Activated CD8-positive, alpha-beta T cell treated with anti-CD3 and anti-CD28 coated beads for 36 hours (primary cell): ENCODE measurements at regions not wholly inside any gene's neighbourhood (a gene's known extent, or its start where the extent isn't known, plus 50 kb on each side); places are given as distances from the start of the nearest gene placed in this dataset.

Experiments
- ATAC-seq: fragments of 200-7000 bp; cut with Tn5 transposase; one replicate; pipeline ENCODE4 v1.10.0; 2021; ENCODE audit warnings: mild to moderate bottlenecking, moderate library complexity
- CTCF ChIA-PET: fragments of 350-600 bp; sonication (Branson Sonifier 250); formaldehyde crosslinking; loops from one replicate; lab custom pipeline; 2021; ENCODE audit warnings: antibody characterized with exemption; lab: Charles Lee
- POLR2A ChIA-PET: fragments of 350-600 bp; sonication (Branson Sonifier 250); formaldehyde crosslinking; loops from one replicate; lab custom pipeline; 2021; ENCODE audit warnings: antibody characterized with exemption; lab: Charles Lee
- DNase-seq: peaks from one replicate; pipeline ENCODE4 v3.0.0-alpha.2; 2020
- H3K27ac Mint-ChIP-seq: one replicate; pipeline ENCODE4 v1.8.0; 2021; ENCODE audit warnings: mild to moderate bottlenecking, mixed read lengths
- H3K27me3 Mint-ChIP-seq: one replicate; pipeline ENCODE4 v1.8.0; 2021; ENCODE audit warnings: mixed read lengths
- H3K36me3 Mint-ChIP-seq: one replicate; pipeline ENCODE4 v1.8.0; 2021; ENCODE audit warnings: low read depth, mixed read lengths
- H3K4me1 Mint-ChIP-seq: one replicate; pipeline ENCODE4 v1.8.0; 2021; ENCODE audit warnings: low read depth, mixed read lengths
- H3K4me3 Mint-ChIP-seq: one replicate; pipeline ENCODE4 v1.8.0; 2021; ENCODE audit warnings: mild to moderate bottlenecking, moderate library complexity, mixed read lengths
- H3K9me3 Mint-ChIP-seq: one replicate; pipeline ENCODE4 v1.8.0; 2021; ENCODE audit warnings: mixed read lengths
- CTCF ChIP-seq: fragments of 200-600 bp; IDR thresholded peaks from one replicate; pipeline ENCODE4 v1.8.0; 2022; ENCODE audit warnings: antibody characterized with exemption, mild to moderate bottlenecking
- intact Hi-C: fragments of 100-400 bp; cut with micrococcal nuclease; formaldehyde crosslinking; loops from one replicate; pipeline ENCODE4 v1.10.0; 2022

DNA sequence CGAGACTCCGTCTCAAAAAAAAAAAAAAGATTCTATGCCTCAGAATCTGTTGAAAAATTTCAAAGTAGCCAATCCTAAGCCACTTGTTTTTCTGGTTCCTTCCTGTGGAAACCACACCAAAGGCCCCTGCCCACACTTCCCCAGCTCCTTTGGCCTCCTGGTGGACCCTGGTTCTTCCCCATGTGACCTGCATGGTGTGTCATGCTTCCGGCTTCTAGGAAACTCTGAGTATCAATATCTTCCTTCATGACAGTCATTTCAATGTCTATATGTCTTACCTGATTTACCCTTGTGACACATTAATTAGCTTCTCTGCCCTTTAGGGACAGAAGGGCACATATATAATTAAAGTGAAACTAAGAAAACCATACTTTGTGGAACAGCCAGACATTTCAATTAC, 80.4 kb upstream of the GRB10 start:
- ChIA-PET CTCF (no interaction called here), POLR2A (no interaction called here)
- ATAC-seq = peak; percentile 13
- Mint-ChIP-seq H3K9me3 (no peaks in the 10 kb centered on the region), H3K4me3 (no peak overlapping the region), H3K4me1 (peaks cover 2% of the 10 kb centered on the region), H3K27me3 (peaks cover 3% of the 10 kb centered on the region), H3K27ac (no peak overlapping the region), H3K36me3 (no peaks in the 10 kb centered on the region)
- DNase-seq = peak; percentile 42
- no peak for TF ChIP-seq CTCF
- intact Hi-C loops = no loop called here

- intact Hi-C loops = no loop called here
- POLR2A ChIA-PET = no interaction called here
- CTCF ChIA-PET = no interaction called here
- no peak overlapping the region for H3K27ac Mint-ChIP-seq
- H3K36me3 Mint-ChIP-seq = no peaks in the 10 kb centered on the region
- no peaks in the 10 kb centered on the region for H3K9me3 Mint-ChIP-seq
- DNase-seq (no peak), ATAC-seq (no peak)
- H3K4me3 Mint-ChIP-seq = no peak overlapping the region
- TF ChIP-seq CTCF = no peak
- peaks cover 2% of the 10 kb centered on the region for H3K4me1 Mint-ChIP-seq
- H3K27me3 Mint-ChIP-seq = peaks cover 3% of the 10 kb centered on the region
These were observed 79.6 kb upstream of the GRB10 start for GRCh38 chr7:50862302-50862701.

DNA sequence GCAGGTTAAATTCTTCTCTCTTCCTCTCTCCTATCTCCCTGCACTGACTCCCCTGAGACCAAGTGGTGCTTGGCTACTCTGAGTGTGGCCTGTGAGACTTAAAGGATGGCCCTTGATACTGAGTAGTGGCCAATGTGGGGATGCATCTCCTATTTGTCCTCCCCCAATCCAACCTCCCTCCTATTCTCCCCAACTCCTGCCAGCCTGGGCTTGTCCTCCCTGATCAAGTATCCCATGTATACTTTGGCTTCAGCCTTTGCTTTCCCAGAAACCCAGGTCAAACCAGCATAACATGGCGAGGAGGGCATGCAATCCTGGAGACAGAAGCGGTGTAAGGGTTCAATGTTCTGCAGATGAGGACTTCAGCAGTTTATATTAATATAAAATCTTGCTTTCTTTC, 77.9 kb upstream of the GRB10 start:
- DNase-seq = no peak
- ChIA-PET POLR2A (no interaction called here), CTCF (no interaction called here)
- peaks cover 3% of the 10 kb centered on the region for H3K27me3 Mint-ChIP-seq
- no peak for ATAC-seq
- H3K4me1 Mint-ChIP-seq = peaks cover 2% of the 10 kb centered on the region
- no peak for TF ChIP-seq CTCF
- H3K9me3 Mint-ChIP-seq = no peaks in the 10 kb centered on the region
- no peaks in the 10 kb centered on the region for H3K36me3 Mint-ChIP-seq
- intact Hi-C loops = no loop called here
- H3K4me3 Mint-ChIP-seq = no peak overlapping the region
- H3K27ac Mint-ChIP-seq = no peak overlapping the region

DNA sequence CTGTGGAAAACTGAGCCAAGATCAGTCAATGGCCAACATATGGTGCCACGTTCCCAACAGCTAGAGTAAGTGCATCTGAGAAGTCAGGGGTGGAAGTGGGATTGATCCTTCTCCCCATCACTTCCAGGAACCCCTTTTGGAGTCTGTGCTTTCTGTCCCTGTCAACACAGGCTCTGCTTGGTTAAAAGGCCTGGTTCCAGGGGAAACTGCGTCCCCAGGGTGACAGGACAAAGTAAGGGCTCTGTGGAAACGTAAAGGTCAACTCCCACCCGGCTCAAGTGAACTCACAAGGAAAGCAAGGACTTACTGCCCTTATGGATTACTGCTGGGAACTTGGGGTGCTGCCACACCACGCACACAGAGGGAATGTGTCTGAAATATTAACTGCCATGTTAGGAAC, 77.5 kb upstream of the GRB10 start:
- ChIA-PET CTCF (no interaction called here), POLR2A (no interaction called here)
- no peak for TF ChIP-seq CTCF
- DNase-seq (no peak), ATAC-seq (no peak)
- intact Hi-C loops = no loop called here
- Mint-ChIP-seq H3K4me1 (peaks cover 2% of the 10 kb centered on the region), H3K27me3 (peaks cover 3% of the 10 kb centered on the region), H3K36me3 (no peaks in the 10 kb centered on the region), H3K9me3 (no peaks in the 10 kb centered on the region), H3K4me3 (no peak overlapping the region), H3K27ac (no peak overlapping the region)

GRCh38 chr7:50858528-50859245, 76.0 kb upstream of the GRB10 start:
- no peak overlapping the region for H3K4me3 Mint-ChIP-seq
- peaks cover 2% of the 10 kb centered on the region for H3K4me1 Mint-ChIP-seq
- ATAC-seq (no peak), DNase-seq (no peak)
- no peak for TF ChIP-seq CTCF
- peaks cover 3% of the 10 kb centered on the region for H3K27me3 Mint-ChIP-seq
- intact Hi-C loops = no loop called here
- ChIA-PET CTCF (no interaction called here), POLR2A (no interaction called here)
- no peaks in the 10 kb centered on the region for H3K9me3 Mint-ChIP-seq
- no peaks in the 10 kb centered on the region for H3K36me3 Mint-ChIP-seq
- no peak overlapping the region for H3K27ac Mint-ChIP-seq
